ENCODE measurements at regions not wholly inside any gene's neighbourhood (a gene's known extent, or its start where the extent isn't known, plus 50 kb on each side); places are given as distances from the start of the nearest gene placed in this dataset.

GRCh38 chr18:11387880-11388279, 221.5 kb upstream of the SLC35G4 start:
- peak; percentile 44 to 87 (median 58) for TF ChIP-seq CTCF (IDR thresholded peaks at IDR 0.05 in 4 of 5, conservative IDR thresholded peaks at IDR 0.05 in 1 of 5)
- no peak for TF ChIP-seq POLR2A (IDR thresholded peaks at IDR 0.05)

All from gastrocnemius medialis (tissue), 4 donors.